Heart right ventricle (tissue), 16 donors: ENCODE measurements at regions not wholly inside any gene's neighbourhood (a gene's known extent, or its start where the extent isn't known, plus 50 kb on each side); places are given as distances from the start of the nearest gene placed in this dataset.

Experiments used
- ATAC-seq, 8 donors: fragments of 200-7000 bp; cut with Tn5 transposase; one replicate each; pipeline ENCODE4 v1.9.1; 2020; ENCODE audit warnings: mild to moderate bottlenecking in 8 of 8, moderate library complexity in 8 of 8, moderate number of reproducible peaks in 1 of 8
- DNase-seq, 2 donors: peaks; one replicate each; pipeline ENCODE4 v3.0.0-alpha.2; 2020
- H3K27ac ChIP-seq, 10 donors: fragments of 200-600 bp; sonication (generic) in 2 of 10; one replicate each; pipeline versions ENCODE4 v1.5.0 to v1.8.0; 2020 to 2022; ENCODE audit warnings: mild to moderate bottlenecking in 3 of 10
- H3K27me3 ChIP-seq, 7 donors: fragments of 200-600 bp; one replicate each; pipeline ENCODE4 v1.8.0; 2021 to 2022; ENCODE audit warnings: mild to moderate bottlenecking in 2 of 7
- H3K36me3 ChIP-seq, 9 donors: fragments of 200-600 bp; sonication (generic) in 1 of 9; one replicate each; pipeline versions ENCODE4 v1.5.0 to v1.8.0; 2020 to 2022; ENCODE audit warnings: mild to moderate bottlenecking in 2 of 9
- H3K4me1 ChIP-seq, 9 donors: fragments of 200-600 bp; sonication (generic) in 1 of 9; one replicate each; pipeline versions ENCODE4 v1.5.0 to v1.8.0; 2020 to 2022; ENCODE audit warnings: mild to moderate bottlenecking in 4 of 9
- H3K4me3 ChIP-seq, 10 donors: fragments of 200-600 bp; sonication (generic) in 2 of 10; one replicate each; pipeline versions ENCODE4 v1.5.0 to v1.8.0; 2020 to 2022; ENCODE audit warnings: mild to moderate bottlenecking in 7 of 10, moderate library complexity in 2 of 10
- H3K9me3 ChIP-seq, 11 donors: fragments of 200-600 bp in 10 of 11; sonication (generic) in 2 of 11; one replicate each; pipeline versions ENCODE4 v1.5.0 to v1.8.0; 2013 to 2022; ENCODE audit warnings: mild to moderate bottlenecking in 2 of 11, control low read depth in 1 of 11, moderate library complexity in 1 of 11
- CTCF ChIP-seq, 9 donors: fragments of 200-600 bp; sonication (generic) in 2 of 9; IDR thresholded peaks; one replicate each; pipeline versions ENCODE4 v1.5.0 to v1.8.0; 2021 to 2022; ENCODE audit warnings: antibody characterized with exemption in 9 of 9, mild to moderate bottlenecking in 5 of 9, moderate library complexity in 1 of 9
- WGBS, 2 donors: extraction: QIAGEN DNeasy Blood & Tissue Kit; methylation state at CpG; one replicate each; pipeline ENCODE4 v1.1.7; 2013; ENCODE audit warnings: inconsistent platforms in 1 of 2; 5-methylcytosine and 5-hydroxymethylcytosine counted together
- intact Hi-C, 10 donors: fragments of 100-400 bp; cut with DNase I; formaldehyde crosslinking; loops; one replicate each; pipeline versions ENCODE4 v1.11.1 to v1.14.2; 2022
- donor health status: Arrhythmogenic right ventricular cardiomyopathy.
- donor health status: ischemic (EF 13 %, LVEDD 7.1; RV severe dilation, severe dysfunction).
- donor health status: healthy with polysubstance abuse.
- donor health status: DM: no; HTN: yes; CAD: no.
- donor health status: DM: no; HTN: no; CAD: no.
- donor health status: ischemic (EF 25% LVEDD 6.9; RV normal size, moderate dysfunction).
- donor health status: ischemic (EF 25% LVEDD 5.7; RV mildly dilated, moderate dysfunction).
- donor health status: healthy.
- donor health status: DM: yes; HTN: yes; CAD: no.
- donor health status: Ischemic cardiomyopathy.
- donor health status: ischemic (EF 35%, LVEDD 5.7; RV mildly dilated, moderate dysfunction).
- donor health status: nonischemic (EF 11% LVEDD 7.7; RV severe dilation, severe dysfunction).
- donor health status: DM: yes; HTN: yes; CAD: no.
- donor health status: PGD.
- donor health status: ischemic (EF 29% LVEDD 5.4; RV normal size, mild dysfunction).
- donor health status: nonischemic (EF 23%, LVEDD 6.1; RV moderate dilation, normal function).

- Histone ChIP-seq H3K36me3 (no peaks in the 10 kb centered on the region), H3K27me3 (peaks cover 0 to 57% (median 29%) of the 10 kb centered on the region in 7 donors), H3K4me1 (no peaks in the 10 kb centered on the region), H3K4me3 (no peak overlapping the region), H3K27ac (no peak overlapping the region), H3K9me3 (no peaks in the 10 kb centered on the region)
- DNase-seq (no peak), ATAC-seq (no peak)
- 36 to 43% methylated on average over 9 of the region's 9 CpGs for WGBS, 2 donors
- no peak for TF ChIP-seq CTCF (IDR thresholded peaks at IDR 0.05)
- intact Hi-C loops: no loop called here
Observed at GRCh38 chr13:111913761-111914140, 153.2 kb upstream of the SOX1 start.

GRCh38 chr13:111914241-111915103 is 152.5 kb upstream of the SOX1 start:
- Histone ChIP-seq H3K9me3 (no peaks in the 10 kb centered on the region), H3K36me3 (no peaks in the 10 kb centered on the region), H3K4me1 (no peaks in the 10 kb centered on the region), H3K27ac (no peak overlapping the region), H3K4me3 (no peak overlapping the region), H3K27me3 (peaks cover 0 to 59% (median 30%) of the 10 kb centered on the region in 7 donors)
- 90 to 96% methylated on average over 13 of the region's 13 CpGs for WGBS, 2 donors
- TF ChIP-seq CTCF (IDR thresholded peaks at IDR 0.05): no peak
- intact Hi-C loops: no loop called here
- ATAC-seq (no peak), DNase-seq (no peak)

- no peaks in the 10 kb centered on the region for H3K4me1 ChIP-seq
- peaks cover 0 to 63% (median 33%) of the 10 kb centered on the region in 7 donors for H3K27me3 ChIP-seq
- no peak for ATAC-seq
- H3K4me3 ChIP-seq: no peak overlapping the region
- TF ChIP-seq CTCF (IDR thresholded peaks at IDR 0.05): no peak
- no peaks in the 10 kb centered on the region for H3K9me3 ChIP-seq
- no peak overlapping the region for H3K27ac ChIP-seq
- intact Hi-C loops: no loop called here
- no peak for DNase-seq
- H3K36me3 ChIP-seq: no peaks in the 10 kb centered on the region
- 84 to 85% methylated on average over 12 of the region's 12 CpGs for WGBS, 2 donors
Observed at GRCh38 chr13:111915104-111915551, 151.8 kb upstream of the SOX1 start.

GRCh38 chr13:111916201-111916600 is 150.7 kb upstream of the SOX1 start:
- no peaks in the 10 kb centered on the region for H3K36me3 ChIP-seq
- no peaks in the 10 kb centered on the region for H3K4me1 ChIP-seq
- DNase-seq: no peak
- H3K27ac ChIP-seq: no peak overlapping the region
- TF ChIP-seq CTCF (IDR thresholded peaks at IDR 0.05): no peak
- ATAC-seq: no peak
- no peak overlapping the region for H3K4me3 ChIP-seq
- H3K9me3 ChIP-seq: no peaks in the 10 kb centered on the region
- intact Hi-C loops: no loop called here
- 70 to 75% methylated on average over 6 of the region's 6 CpGs for WGBS, 2 donors
- H3K27me3 ChIP-seq: peaks cover 0 to 68% (median 38%) of the 10 kb centered on the region in 7 donors
